ENCODE measurements at regions not wholly inside any gene's neighbourhood (a gene's known extent, or its start where the extent isn't known, plus 50 kb on each side); places are given as distances from the start of the nearest gene placed in this dataset.

DNA sequence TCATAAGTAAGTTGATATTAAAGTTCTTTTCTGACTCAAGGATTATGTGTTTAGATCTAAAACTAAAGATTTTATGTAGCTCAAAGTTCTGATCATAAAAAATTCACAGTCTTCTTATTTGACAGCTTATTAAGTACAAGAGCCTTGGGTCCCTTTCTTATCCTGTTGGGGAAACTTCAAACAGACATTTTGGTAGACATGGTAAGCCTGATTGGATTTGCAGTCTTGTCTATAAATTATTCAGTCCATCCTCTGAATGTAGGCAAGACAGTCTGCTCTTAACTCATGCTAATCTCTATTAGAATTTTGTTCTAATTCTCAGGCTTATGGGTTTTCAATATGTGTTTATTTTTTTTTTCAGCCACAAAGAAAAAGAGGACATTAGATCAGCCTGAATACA lies 1718.7 kb upstream of the SLC10A2 start:
- TF ChIP-seq, protein P1, sequence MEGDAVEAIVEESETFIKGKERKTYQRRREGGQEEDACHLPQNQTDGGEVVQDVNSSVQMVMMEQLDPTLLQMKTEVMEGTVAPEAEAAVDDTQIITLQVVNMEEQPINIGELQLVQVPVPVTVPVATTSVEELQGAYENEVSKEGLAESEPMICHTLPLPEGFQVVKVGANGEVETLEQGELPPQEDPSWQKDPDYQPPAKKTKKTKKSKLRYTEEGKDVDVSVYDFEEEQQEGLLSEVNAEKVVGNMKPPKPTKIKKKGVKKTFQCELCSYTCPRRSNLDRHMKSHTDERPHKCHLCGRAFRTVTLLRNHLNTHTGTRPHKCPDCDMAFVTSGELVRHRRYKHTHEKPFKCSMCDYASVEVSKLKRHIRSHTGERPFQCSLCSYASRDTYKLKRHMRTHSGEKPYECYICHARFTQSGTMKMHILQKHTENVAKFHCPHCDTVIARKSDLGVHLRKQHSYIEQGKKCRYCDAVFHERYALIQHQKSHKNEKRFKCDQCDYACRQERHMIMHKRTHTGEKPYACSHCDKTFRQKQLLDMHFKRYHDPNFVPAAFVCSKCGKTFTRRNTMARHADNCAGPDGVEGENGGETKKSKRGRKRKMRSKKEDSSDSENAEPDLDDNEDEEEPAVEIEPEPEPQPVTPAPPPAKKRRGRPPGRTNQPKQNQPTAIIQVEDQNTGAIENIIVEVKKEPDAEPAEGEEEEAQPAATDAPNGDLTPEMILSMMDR (IDR thresholded peaks at IDR 0.05; ENCODE audit: borderline replicate concordance, extremely low read depth, low read length, poor library complexity, severe bottlenecking): no peak
- TF ChIP-seq EZH2 (IDR thresholded peaks at IDR 0.05; ENCODE audit: borderline replicate concordance, low read depth, low read length, severe bottlenecking): no peak
